ENCODE measurements at regions not wholly inside any gene's neighbourhood (a gene's known extent, or its start where the extent isn't known, plus 50 kb on each side); places are given as distances from the start of the nearest gene placed in this dataset.

GRCh38 chr12:97638739-97639138 is 176.1 kb downstream of the RMST start:
- no peak for TF ChIP-seq POLR2A (IDR thresholded peaks at IDR 0.05; ENCODE audit: low read length)
- TF ChIP-seq GATA1 (IDR thresholded peaks at IDR 0.05; ENCODE audit: low read depth, low read length), result no peak
